ENCODE measurements at regions not wholly inside any gene's neighbourhood (a gene's known extent, or its start where the extent isn't known, plus 50 kb on each side); places are given as distances from the start of the nearest gene placed in this dataset.

DNA sequence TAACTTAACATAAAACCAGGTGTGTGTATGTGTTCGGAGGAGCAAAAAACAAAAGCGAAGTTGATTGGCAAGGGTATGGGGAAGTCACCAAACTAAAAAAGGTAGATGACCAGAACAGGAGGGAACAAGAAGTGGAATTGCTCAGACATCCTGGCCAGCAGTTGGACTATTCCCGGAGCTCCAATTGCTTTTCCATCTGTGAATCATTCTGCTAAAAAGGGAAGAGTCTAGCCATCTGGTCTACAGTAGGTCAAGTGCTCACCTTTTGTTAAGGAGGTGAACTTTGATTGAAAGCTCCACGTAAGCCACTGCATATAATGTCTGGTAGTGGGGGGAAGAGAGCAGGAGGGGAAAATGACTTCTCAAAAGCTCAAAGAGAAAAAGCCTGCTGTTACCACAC lies 50.0 kb upstream of the BET1 start:
- no peak for FAIRE-seq

DNA sequence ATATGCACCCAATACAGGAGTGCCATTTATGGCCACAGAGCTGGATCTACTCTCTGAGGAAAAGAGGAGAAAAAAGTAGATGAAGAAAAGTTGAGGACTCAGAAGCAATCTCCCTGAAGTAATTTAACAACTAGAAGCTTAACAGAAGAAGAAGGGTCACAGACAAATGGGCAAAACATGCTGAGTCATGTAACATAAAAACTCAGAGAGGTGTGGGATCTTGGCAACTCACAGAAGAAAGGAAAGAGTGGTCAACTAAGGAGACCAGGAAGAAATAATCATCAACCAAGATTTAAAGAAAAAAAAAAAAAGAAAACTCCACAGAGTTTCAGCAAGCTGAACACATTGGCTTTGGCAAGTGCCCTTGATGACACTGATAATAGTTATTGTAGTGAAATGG lies 51.8 kb upstream of the BET1 start:
- FAIRE-seq, result no peak

DNA sequence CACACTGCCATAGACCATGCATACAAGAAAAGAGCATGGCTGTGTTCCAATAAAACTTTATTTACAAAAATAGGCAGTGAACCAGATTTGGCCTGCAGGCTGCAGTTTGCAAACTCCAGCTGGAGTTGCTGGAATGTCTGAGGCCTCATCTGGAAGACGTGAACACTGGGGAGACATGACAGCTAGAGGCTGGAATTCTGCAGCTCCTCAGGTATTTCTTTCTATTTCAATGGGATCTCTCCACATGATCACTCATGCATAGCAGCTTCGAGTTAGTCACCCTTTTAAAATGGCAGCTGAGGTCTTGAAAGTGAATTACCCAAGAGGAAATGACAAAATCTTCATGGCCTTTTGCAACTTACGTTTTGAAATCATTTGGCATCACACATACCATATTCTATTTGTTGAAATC lies 52.6 kb upstream of the BET1 start:
- FAIRE-seq, result no peak

DNA sequence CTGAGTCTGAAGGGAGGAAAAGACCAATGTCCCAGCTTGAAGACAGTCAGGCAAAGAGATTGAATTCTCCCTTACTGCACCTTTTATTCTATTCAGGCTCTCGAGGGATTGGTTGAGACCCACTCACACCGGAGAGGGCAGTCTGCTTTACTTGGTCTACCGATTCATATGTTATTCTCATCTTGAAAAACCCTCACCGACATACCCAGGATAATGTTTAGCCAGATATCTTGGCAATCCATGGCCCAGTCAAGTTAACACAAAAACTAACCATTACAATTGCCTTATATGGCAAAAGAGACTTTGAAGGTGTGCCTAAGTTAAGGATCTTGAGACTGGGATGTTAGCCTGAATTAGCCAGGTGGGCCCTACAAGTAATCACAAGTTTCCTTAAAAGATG lies 53.8 kb upstream of the BET1 start:
- no peak for FAIRE-seq

DNA sequence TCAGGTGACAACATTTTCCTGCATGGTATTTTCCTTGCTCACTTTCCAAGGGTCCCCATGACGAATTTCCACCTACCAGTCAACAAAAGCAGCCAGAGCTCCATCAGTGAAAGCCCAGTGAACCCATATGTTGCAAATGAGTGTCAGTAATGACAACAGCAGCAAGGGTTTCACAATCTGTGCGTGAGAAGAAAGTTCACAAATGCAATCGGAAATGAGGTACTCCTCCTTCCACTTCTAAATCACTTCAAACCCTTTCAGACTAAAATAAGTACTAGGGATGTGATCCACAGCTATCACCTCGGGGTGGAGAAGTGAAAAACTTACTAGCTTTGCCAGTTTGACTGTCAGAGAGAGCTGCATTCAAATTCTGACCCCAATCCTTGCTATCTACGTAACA lies 55.6 kb upstream of the BET1 start:
- FAIRE-seq, result no peak

DNA sequence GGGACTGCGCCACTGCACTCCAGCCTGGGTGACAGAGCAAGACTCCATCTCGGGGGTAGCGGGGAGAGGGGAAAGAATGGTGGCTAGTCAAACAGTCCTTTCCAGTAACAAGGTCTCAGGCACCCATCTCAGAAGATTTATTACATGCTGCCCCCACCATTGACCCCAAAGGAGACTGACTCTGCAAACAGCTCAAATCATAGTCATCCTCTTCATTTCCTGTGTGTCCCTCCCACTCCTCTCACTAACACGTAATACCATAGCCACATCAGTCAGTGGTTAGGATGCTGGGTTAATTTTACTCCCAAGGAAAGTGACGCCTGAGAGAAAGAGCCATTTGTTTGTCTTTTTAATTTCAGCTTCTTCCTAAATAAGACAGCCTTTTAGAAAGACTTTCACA lies 56.6 kb upstream of the BET1 start:
- no peak for FAIRE-seq

DNA sequence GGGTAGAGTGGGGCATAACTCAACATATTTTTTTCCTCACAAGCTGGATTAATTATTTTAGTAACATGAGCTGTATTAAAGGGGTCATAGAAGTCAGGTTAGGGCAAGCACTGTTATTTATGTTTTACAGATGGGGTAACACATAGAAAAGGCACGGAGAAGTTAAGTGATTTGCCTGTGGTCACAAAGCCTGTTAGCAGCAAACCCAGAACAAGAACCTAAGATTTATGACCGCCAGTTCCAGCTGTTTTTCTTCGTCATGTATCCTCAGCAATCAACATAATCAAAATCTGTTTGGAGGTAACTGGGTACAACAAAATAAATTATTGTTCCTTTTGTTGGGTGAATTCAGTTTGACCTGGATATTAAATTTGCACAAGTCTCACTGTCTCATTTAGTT lies 57.2 kb upstream of the BET1 start:
- no peak for FAIRE-seq

DNA sequence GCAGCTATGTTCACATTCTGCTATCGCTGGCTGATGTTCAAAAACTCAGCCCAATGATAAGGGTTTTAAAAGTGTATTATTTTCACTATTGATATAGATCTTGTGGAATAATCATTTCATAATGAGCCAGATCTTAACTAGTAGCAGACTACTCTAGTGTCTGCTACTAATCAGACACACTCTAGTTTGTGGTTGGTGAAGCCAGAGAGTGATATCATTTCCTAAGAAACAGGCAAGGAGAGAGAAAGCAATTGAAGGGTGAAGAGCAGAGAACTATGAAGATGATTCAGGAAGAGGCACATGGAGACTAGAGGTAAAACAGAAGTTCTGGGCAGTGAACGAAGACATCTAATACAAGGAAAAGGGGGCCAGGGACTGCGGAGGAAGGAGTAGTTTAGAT lies 58.2 kb upstream of the BET1 start:
- FAIRE-seq, result no peak

DNA sequence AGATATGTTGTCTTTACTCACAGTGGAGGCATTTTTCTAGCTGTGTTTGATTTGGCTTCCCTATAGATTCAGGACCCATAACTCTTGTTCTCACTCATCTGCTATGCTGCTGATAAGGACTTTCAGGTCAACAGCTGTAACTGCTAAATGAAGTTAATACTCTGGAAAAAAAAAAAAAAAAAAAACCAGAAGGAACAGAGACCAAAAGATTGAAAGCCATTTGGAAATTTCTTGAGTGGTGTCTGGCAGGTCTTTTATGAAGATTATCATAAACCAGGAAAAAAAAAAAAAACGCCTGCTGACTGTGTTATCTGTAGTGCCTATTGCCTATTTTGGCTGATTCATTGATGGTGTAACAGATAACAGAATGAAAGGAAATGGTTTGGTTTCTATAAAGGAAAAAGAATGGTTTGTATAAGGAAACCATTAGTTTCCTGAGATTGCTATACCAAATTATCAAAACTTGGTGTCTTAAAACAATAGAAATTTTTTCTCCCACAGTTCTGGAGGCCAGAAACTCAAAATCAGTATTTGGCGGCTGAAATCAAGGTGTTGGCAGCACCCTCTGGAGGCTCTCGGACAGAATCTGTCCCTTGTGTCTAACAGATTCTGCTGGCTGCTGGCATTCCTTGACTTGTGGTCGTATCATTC lies 60.5 kb upstream of the BET1 start:
- FAIRE-seq, result no peak

DNA sequence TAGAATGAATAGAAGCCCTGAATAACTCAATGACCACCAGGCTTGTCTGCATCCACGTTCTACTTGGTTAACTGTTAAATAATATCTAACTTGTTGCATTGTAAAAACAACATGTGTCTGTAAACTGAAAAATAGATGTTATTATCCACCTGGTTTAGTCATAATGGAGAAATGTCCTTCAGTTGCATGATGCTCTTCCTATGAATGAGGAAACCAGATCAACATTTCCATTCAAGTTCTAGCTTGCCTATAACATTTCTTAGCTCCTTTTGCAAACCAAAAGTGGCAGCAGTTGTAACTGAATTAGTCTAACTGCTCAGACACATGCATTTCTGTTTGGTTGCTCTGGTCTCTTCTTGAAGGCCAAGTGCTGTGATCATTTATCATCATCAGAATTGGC lies 62.9 kb upstream of the BET1 start:
- FAIRE-seq, result no peak

DNA sequence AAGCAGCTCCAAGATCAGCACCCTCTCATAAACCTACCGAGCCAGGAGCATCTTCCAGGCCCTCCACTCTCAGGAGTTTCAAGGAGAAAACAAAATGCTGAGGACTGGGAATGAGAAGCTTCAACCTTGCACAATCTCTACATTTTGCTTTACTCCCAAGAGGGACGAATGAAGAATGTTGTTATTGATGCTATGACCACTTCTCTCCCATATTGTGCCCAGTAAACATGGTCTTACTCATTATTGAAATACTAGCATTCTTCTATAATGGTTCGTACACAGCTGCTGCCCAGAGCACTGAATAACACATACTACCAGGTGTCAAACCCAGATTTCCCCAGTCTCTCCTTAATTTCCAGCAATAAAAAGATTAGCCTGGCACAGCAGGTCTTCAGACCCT lies 63.4 kb upstream of the BET1 start:
- FAIRE-seq, result no peak

DNA sequence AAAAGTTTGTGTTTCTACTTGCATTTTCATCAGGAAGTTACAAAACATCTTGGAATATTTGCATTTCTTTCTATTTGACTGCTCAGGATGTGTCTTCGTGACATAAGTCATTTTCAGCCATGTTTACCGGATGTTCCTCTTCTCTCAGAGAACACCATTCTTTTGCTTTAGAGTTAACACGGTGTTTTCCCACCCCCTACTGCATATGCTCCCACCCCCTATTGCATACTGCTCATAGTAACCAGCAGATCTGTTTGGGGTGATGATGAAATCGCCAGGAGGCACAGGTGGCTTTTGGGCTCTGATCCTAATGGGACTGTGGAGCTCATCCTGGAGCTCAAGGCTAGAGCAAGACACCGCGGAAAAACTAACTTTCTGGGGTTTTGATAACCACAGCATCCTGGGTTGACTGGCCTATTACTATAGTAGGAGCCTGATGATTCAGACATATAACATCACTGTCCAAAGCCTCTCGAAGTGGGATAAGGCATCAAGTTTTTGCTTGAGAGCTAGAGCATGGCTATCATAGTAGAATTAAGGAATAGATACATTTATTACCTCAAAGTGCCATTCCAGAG lies 65.1 kb upstream of the BET1 start:
- no peak for FAIRE-seq

DNA sequence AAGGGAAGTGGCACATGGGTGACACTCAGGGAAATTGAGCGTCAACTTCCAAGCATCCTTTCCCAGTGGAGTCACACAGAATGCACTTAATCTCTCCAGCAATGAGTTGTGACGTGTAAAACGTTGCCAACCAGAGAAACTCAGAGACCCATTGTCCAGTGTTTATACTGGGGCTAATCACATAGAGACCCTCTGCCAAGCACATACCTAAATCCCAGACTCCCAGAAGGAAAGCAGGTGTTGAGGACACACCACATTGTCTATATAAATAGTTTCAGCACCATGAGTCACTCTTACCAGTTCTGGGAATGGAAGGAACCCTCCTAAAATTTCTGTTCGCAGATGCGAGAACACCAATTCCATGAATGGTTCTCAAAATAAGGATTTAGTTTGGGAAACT lies 76.4 kb upstream of the BET1 start:
- no peak for FAIRE-seq

DNA sequence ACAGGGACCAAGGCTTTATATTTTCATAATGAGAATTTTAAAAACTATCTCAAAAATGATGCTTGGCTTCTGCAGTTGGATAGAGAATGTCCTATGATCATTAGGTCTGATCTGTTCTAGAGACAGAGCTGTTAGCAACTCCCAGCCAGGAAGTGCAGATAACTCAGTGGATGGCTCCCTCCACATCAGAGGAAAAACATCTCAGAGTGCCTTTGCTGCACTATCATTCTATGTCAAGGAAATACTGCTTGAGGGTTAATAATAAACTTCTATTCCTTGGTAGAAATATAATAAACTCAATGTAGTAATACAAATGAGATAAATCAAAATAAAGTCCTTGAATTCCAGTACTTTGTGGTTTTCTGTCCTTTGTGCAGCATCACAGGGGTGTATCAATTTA lies 78.0 kb upstream of the BET1 start:
- no peak for FAIRE-seq

DNA sequence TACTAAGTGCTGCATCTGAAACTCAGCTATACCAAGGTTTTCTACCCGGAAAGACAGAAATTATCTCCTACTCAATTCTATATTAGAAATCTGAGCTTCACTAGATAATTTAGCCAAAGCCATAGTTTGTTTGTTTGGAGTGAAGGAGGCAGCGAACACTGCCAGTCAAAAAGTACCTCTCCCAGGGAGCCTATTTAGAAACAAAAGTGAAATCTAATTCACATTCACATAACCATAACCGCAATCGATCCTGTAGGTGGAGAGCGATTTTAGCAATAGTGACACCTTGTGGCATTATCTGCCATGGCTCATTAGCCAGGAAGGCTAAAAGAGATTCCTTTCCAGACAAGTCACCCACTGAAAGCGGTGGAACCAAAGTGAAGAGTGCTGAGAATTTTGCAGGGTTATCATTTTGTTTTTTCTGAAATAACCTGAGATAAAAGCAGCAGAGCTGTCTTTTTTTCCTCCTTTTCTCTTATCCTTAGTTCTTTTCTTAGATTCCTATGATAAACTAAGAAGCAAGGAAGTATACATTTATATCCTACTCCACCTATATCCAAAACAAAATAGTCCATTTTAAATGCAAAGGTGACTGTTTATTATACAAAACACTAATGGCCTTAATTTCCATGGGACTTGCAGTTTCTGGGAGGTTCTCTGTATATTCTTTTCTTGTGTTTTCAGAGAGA lies 83.7 kb upstream of the BET1 start:
- FAIRE-seq, result no peak

DNA sequence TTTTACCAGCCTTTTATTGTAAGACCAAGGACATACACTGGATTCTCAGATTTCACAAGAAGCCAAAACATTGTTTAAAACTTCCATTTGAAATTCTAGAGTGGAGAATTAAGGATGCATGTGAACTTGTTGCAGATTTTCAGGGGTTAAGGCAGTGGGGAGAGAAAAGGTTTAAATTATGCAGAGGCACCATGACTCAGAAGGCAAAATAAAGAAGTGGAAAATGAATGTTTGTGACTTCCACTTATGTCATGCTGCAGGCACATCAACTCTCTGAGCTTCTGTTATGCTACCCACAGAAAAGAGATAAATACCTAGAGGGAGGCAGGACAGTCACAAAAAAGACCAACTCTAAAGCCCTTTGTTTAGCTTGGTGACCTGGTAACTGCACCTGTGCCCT lies 84.4 kb upstream of the BET1 start:
- no peak for FAIRE-seq

DNA sequence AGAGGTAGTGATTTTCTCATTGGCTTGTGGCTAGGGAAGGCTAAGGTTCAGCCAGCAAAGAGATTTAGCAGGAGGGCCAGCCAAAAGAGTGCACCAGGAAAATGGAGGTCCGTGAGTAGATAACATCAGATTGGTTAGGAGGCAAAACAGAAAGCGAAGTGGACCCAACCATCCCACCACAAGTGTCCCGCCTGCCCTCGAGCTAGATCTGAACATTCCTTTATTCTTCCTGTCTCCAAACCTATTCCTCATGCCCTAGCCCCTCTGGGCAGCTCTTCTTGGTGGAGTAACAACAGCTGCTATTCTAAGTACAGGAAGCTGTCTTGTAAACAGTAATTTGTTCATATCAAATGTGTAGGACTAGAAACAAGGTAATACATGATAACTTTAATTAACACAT lies 85.7 kb upstream of the BET1 start:
- FAIRE-seq, result no peak

DNA sequence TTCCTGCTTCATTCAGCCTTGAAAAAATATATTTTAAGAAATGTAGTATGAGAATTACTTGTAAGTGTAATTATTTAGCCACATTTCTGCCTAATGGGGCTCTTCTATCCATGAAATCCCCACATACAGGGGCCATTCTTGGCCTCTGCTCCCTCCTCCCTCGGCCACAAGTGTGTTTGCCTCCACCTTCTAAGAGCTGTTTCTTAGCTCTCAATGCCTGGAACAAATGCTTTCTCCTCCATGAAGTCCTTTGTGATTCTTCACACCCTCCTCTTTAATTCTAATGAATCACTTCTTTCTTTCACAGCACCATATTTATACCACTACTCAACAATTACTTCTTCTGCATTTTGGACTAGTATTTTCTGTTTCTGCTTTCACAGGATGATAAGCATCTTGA lies 88.8 kb upstream of the BET1 start:
- FAIRE-seq, result no peak

DNA sequence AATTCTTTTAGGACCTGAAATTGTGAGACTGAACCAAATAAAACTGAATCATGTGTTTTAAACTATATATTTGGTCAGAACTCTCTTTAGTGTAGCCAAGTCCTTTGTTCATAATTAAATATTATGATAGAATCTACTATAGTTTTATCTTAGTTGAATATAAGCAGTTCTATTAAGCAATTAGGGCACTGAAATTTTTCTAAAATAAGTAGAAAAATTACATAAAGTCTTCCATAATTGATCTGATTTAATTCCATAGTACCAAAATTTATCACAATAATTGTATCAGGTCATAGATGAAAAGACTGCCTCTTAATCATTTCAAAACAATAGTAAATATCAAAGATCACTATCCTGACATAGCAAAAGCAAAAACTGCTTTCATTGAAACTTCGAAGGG lies 90.1 kb upstream of the BET1 start:
- no peak for FAIRE-seq

DNA sequence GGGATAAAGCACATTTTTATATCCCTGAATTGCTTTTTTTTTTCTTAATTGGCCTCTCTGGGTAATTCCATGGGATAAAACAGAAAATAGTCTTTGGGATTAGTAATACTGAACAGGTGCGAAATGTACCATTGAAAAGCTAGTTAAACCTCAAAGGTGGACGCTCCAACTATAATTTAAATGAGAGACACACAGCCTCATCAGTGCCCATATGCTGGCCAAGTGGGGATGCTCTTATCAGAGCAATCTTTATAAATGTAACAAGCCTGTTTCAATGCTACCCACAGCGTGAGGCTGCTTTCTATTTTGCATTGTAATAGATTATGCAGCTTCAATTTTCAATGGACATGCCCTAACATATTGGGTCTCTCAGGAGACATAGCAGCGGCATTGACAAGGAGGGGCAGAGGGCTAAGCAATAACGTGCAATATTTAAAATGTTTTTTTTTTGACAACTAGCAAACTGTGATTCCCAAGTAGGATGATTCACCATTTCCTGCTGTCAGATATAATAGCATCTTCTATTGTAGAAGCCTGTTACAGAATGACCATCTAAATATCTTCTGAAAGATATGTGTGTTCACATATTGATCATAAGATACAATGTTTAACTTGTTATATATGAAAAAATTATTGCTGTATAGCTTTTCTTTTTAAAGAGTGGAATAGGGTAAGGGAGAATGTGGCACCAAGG lies 91.3 kb upstream of the BET1 start:
- no peak for FAIRE-seq

DNA sequence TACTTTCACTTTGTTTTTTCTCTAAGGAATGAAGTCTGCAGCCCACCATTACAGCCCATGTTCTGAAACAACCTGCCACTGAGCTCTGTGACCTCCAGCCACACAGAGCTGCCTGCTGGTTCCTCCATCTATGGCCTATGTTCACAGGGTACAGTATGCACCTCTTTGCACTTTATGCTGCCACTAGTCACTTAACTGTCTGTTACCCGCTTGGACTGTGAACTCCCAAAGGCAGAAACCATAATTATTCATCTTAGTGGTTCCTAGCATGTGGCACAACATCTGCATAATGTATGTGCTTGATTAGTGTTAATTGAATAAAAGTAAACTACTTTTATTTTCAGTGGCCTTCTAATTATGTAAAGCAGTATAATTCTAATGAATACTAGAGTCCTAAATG lies 95.5 kb upstream of the BET1 start:
- FAIRE-seq, result no peak

DNA sequence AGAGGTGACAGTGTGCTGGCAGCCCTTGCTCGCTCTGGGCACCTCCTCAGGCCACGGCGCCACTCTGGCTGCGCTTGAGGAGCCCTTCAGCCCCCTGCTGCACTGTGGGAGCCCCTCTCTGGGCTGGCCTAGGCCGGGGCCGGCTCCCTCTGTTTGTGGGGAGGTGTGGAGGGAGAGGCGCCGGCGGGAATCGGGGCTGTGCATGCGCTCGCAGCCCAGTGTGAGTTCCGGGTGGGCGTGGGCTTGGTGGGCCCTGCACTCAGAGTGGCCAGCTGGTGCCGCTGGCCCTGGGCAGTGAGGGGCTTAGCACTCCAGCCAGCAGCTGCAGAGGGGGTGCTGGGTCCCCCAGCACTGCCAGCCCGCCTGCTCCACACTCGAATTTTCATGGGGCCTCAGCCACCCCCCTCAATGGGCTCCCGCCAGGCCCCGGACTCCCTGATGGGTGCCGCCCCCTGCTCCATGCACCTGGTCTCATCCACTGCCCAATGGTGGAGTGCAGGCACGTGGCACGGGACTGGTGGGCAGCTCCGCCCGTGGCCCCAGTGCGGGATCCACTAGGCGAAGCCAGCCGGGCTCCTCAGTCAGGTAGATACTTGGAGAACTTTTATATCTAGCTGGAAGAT lies 96.7 kb upstream of the BET1 start:
- FAIRE-seq, result no peak

DNA sequence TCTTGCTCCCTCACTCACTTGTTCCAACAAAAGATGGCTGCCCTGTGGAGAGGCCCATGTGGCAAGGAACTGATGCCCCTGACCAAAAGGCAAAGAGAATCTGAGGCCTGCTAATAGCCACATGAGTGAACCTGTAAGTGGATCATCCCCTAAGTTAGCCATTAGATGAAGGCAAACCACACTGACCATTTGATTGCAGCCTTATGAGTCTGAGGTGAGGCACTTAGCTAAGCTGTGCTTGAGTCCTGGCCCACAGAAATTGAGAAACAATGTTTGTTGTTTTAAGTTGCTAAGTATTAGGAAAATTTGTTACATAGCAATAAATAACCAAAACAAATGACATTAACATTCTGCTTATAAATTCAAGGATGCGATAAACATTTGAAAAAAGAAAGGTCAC lies 100.1 kb upstream of the BET1 start:
- no peak for FAIRE-seq

DNA sequence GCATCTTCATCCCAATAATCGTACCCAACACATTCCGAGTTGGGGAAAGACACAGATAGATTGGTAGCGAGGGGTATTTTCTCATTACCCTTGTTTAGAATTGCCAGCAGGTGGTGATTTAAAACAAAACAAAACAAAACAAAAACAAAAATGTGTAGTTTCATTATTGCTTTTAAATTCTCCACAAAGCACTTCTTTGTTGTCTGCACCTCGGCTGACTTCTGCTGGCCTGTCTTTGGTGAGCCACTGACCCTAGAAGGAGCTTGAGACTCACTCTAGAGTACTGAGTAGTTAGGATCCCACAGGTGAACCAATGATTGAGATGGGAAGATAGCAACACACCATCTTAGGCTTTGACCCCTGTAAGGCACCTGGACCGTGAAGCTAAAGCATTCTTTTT lies 105.4 kb upstream of the BET1 start:
- FAIRE-seq, result no peak

All from colon (tissue), 2 donors.